ENCODE measurements at regions not wholly inside any gene's neighbourhood (a gene's known extent, or its start where the extent isn't known, plus 50 kb on each side); places are given as distances from the start of the nearest gene placed in this dataset.

DNA sequence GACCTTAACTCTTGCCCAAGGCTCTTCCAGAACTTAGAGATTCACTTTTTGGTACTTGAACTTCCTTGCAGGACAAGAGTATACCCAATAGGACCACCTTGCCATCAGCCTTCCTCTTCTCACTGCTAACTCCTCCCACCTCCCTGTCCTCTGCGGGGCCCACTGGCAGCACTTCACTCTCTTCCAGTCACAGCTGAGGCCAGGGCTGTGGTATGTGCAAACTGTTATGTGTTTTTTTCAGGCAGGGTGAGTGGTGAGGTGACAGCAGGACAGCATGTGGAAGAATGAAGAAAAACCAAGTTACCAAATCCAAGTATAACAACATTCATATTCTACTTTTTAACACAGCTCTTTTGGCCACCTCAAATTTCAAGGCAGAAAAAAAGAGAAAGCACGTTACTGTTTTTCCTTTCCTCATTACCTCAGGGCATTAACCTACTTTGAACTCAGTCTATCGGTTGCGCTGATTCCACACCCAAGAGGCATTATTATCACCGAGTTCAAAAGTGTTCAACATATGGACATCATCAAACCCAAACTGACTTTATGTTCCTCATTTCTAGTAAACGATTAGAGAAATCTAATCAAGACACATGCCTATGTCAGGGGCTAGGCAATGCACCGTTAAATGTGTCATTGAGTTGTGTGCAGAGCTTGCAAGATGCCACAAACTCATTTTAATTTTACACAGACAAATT, 605.2 kb upstream of the SYT4 start:
- H3K36me3 ChIP-seq (ENCODE audit: control insufficient read depth in 2 of 2, insufficient read depth in 1 of 2, low read length in 2 of 2): no peaks in the 10 kb centered on the region
- no peak overlapping the region for H3K4me3 ChIP-seq (ENCODE audit: low read depth, low read length)
- TF ChIP-seq ZNF114 (tag by site-specific recombination; IDR thresholded peaks at IDR 0.05) (no peak), ZNF623 (tag by site-specific recombination; IDR thresholded peaks at IDR 0.05) (no peak)
- TF ChIP-seq, protein P1, sequence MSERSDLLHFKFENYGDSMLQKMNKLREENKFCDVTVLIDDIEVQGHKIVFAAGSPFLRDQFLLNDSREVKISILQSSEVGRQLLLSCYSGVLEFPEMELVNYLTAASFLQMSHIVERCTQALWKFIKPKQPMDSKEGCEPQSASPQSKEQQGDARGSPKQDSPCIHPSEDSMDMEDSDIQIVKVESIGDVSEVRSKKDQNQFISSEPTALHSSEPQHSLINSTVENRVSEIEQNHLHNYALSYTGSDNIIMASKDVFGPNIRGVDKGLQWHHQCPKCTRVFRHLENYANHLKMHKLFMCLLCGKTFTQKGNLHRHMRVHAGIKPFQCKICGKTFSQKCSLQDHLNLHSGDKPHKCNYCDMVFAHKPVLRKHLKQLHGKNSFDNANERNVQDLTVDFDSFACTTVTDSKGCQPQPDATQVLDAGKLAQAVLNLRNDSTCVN (tag by site-specific recombination; optimal IDR thresholded peaks at IDR 0.05): no peak
- TF ChIP-seq, protein P2, sequence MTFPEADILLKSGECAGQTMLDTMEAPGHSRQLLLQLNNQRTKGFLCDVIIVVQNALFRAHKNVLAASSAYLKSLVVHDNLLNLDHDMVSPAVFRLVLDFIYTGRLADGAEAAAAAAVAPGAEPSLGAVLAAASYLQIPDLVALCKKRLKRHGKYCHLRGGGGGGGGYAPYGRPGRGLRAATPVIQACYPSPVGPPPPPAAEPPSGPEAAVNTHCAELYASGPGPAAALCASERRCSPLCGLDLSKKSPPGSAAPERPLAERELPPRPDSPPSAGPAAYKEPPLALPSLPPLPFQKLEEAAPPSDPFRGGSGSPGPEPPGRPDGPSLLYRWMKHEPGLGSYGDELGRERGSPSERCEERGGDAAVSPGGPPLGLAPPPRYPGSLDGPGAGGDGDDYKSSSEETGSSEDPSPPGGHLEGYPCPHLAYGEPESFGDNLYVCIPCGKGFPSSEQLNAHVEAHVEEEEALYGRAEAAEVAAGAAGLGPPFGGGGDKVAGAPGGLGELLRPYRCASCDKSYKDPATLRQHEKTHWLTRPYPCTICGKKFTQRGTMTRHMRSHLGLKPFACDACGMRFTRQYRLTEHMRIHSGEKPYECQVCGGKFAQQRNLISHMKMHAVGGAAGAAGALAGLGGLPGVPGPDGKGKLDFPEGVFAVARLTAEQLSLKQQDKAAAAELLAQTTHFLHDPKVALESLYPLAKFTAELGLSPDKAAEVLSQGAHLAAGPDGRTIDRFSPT (tag by site-specific recombination; IDR thresholded peaks at IDR 0.05): no peak
- H3K27ac ChIP-seq (ENCODE audit: extremely low read depth, low read depth, low read length): no peak overlapping the region
- no peaks in the 10 kb centered on the region for H3K4me1 ChIP-seq (ENCODE audit: control insufficient read depth, insufficient read depth, low read length)
- POLR2A ChIA-PET: no interaction called here
- CTCF ChIA-PET: no interaction called here
- H3K9me3 ChIP-seq (ENCODE audit: control insufficient read depth, insufficient read depth, low read depth, low read length): no peaks in the 10 kb centered on the region

DNA sequence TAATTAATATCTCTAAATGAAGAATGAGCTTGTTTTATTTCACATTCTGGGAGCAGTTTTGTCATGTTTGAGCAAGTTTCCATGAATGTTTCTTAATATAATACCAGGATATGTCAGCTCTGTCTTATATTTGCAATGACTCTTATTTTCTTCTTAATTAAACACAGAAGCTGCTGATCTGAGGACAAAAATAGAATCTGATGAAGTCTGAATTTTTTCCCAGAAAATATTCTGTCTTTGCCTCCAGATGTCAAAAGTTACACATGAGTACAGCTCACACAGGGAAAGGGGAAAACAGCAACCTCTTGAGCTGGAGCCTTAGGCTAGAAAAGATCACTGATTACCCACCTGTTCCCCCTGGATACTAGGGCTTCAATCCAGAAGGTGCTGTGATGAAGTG, 606.6 kb upstream of the SYT4 start:
- no peaks in the 10 kb centered on the region for H3K4me1 ChIP-seq (ENCODE audit: control insufficient read depth, insufficient read depth, low read length)
- POLR2A ChIA-PET: no interaction called here
- CTCF ChIA-PET: interaction anchor here (0.7 kb wide), 1 partner anchor 72 kb away, joined by 3 read pairs; no protein-coding TSS in a partner anchor
- no peaks in the 10 kb centered on the region for H3K9me3 ChIP-seq (ENCODE audit: control insufficient read depth, insufficient read depth, low read depth, low read length)
- no peak overlapping the region for H3K27ac ChIP-seq (ENCODE audit: extremely low read depth, low read depth, low read length)
- H3K36me3 ChIP-seq (ENCODE audit: control insufficient read depth in 2 of 2, insufficient read depth in 1 of 2, low read length in 2 of 2): no peaks in the 10 kb centered on the region
- H3K4me3 ChIP-seq (ENCODE audit: low read depth, low read length): no peak overlapping the region
- TF ChIP-seq ZNF248 (tag by site-specific recombination; IDR thresholded peaks at IDR 0.05): no peak

DNA sequence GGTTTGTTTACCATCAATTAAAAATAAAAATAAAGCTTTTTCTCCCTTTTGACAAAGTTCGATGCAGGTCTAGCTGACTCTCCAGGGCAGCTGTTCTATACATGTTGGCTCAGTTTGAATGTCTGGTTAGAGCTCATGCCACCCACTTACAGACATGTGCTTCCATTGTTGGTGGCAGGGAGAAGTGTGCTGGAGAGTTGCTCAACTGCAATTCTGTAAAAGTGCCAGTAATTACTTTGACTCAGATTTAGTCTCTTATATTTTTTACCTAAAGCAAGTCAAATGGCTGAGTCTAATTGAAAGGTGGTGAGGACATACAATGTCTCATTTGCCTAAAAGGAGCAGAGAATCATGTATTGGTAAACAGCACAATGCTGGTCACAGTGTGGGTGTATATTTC, 609.1 kb upstream of the SYT4 start:
- TF ChIP-seq, protein P3, sequence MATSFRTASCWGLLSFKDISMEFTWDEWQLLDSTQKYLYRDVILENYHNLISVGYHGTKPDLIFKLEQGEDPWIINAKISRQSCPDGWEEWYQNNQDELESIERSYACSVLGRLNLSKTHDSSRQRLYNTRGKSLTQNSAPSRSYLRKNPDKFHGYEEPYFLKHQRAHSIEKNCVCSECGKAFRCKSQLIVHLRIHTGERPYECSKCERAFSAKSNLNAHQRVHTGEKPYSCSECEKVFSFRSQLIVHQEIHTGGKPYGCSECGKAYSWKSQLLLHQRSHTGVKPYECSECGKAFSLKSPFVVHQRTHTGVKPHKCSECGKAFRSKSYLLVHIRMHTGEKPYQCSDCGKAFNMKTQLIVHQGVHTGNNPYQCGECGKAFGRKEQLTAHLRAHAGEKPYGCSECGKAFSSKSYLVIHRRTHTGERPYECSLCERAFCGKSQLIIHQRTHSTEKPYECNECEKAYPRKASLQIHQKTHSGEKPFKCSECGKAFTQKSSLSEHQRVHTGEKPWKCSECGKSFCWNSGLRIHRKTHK (tag by site-specific recombination; IDR thresholded peaks at IDR 0.05): no peak
- ChIA-PET CTCF (no interaction called here), POLR2A (no interaction called here)
- Histone ChIP-seq H3K36me3 (ENCODE audit: control insufficient read depth in 2 of 2, insufficient read depth in 1 of 2, low read length in 2 of 2) (no peaks in the 10 kb centered on the region), H3K27ac (ENCODE audit: extremely low read depth, low read depth, low read length) (no peak overlapping the region), H3K9me3 (ENCODE audit: control insufficient read depth, insufficient read depth, low read depth, low read length) (no peaks in the 10 kb centered on the region), H3K4me3 (ENCODE audit: low read depth, low read length) (no peak overlapping the region), H3K4me1 (ENCODE audit: control insufficient read depth, insufficient read depth, low read length) (no peaks in the 10 kb centered on the region)

DNA sequence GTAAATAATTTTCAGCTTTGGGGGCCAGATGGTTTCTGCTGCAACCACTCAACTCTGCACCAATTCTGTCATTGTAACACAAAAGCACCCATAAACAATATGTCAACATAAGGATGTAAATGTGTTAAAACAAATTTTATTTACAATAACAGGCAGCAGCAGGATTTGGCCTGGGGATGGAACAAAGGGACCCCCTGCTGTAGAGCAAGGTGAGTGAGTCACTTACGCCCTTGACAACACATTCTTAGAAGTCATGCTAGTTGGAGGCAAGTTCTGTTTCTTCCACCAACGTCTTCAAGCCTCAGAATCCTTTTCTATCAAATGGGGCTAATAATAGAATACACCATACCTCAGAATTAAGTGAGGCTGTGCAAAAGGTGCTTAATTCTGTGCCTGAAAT, 610.2 kb upstream of the SYT4 start:
- Histone ChIP-seq H3K27ac (ENCODE audit: extremely low read depth, low read depth, low read length) (no peak overlapping the region), H3K36me3 (ENCODE audit: control insufficient read depth in 2 of 2, insufficient read depth in 1 of 2, low read length in 2 of 2) (no peaks in the 10 kb centered on the region), H3K9me3 (ENCODE audit: control insufficient read depth, insufficient read depth, low read depth, low read length) (no peaks in the 10 kb centered on the region), H3K4me3 (ENCODE audit: low read depth, low read length) (no peak overlapping the region), H3K4me1 (ENCODE audit: control insufficient read depth, insufficient read depth, low read length) (no peaks in the 10 kb centered on the region)
- CTCF ChIA-PET: no interaction called here
- POLR2A ChIA-PET: no interaction called here
- TF ChIP-seq ZNF777 (tag by site-specific recombination; IDR thresholded peaks at IDR 0.05; ENCODE audit: borderline replicate concordance) (no peak), YY1 (tag by site-specific recombination; IDR thresholded peaks at IDR 0.05) (no peak), ZNF654 (tag by site-specific recombination; IDR thresholded peaks at IDR 0.05; ENCODE audit: low read depth) (no peak), ZNF114 (tag by site-specific recombination; IDR thresholded peaks at IDR 0.05) (no peak), WT1 (tag by site-specific recombination; IDR thresholded peaks at IDR 0.05) (no peak)
- TF ChIP-seq, protein P4, sequence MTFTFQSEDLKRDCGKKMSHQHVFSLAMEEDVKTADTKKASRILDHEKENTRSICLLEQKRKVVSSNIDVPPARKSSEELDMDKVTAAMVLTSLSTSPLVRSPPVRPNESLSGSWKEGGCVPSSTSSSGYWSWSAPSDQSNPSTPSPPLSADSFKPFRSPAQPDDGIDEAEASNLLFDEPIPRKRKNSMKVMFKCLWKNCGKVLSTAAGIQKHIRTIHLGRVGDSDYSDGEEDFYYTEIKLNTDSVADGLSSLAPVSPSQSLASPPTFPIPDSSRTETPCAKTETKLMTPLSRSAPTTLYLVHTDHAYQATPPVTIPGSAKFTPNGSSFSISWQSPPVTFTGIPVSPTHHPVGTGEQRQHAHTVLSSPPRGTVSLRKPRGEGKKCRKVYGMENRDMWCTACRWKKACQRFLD (tag by site-specific recombination; IDR thresholded peaks at IDR 0.05): no peak
- TF ChIP-seq, protein P5, sequence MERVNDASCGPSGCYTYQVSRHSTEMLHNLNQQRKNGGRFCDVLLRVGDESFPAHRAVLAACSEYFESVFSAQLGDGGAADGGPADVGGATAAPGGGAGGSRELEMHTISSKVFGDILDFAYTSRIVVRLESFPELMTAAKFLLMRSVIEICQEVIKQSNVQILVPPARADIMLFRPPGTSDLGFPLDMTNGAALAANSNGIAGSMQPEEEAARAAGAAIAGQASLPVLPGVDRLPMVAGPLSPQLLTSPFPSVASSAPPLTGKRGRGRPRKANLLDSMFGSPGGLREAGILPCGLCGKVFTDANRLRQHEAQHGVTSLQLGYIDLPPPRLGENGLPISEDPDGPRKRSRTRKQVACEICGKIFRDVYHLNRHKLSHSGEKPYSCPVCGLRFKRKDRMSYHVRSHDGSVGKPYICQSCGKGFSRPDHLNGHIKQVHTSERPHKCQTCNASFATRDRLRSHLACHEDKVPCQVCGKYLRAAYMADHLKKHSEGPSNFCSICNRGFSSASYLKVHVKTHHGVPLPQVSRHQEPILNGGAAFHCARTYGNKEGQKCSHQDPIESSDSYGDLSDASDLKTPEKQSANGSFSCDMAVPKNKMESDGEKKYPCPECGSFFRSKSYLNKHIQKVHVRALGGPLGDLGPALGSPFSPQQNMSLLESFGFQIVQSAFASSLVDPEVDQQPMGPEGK (tag by site-specific recombination; IDR thresholded peaks at IDR 0.05): no peak
- TF ChIP-seq, protein P6, sequence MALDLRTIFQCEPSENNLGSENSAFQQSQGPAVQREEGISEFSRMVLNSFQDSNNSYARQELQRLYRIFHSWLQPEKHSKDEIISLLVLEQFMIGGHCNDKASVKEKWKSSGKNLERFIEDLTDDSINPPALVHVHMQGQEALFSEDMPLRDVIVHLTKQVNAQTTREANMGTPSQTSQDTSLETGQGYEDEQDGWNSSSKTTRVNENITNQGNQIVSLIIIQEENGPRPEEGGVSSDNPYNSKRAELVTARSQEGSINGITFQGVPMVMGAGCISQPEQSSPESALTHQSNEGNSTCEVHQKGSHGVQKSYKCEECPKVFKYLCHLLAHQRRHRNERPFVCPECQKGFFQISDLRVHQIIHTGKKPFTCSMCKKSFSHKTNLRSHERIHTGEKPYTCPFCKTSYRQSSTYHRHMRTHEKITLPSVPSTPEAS (tag by site-specific recombination; IDR thresholded peaks at IDR 0.05): no peak

All from HEK293 (cell line).